Effector CD8-positive, alpha-beta T cell (primary cell): ENCODE measurements at regions not wholly inside any gene's neighbourhood (a gene's known extent, or its start where the extent isn't known, plus 50 kb on each side); places are given as distances from the start of the nearest gene placed in this dataset.
"Not testable (repeated sequence)": the region's sequence is repeated elsewhere in the genome, so short reads cannot be mapped to it uniquely, and the experiment has no call there.

Experiments
- DNase-seq: peaks from one replicate; lab custom pipeline; 2025; lab: John Stamatoyannopoulos, UW

DNA sequence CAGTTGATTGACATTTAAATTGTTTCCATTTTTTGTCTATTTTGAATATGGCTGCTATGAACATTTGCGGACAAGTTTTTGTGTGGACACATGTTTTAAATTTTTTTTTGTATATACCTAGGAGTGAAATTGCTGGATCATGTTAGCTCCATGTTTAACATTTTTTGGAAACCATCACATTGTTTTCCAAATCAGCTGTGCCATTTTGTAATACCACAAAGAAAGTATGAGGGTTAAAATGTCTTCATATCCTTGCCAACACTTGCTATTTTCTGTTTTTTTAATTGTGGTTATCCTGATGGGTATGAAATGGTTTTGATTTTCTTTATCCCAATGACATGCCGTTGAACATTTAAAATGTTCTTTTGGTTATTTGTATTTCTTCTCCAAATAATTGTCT, 52.1 kb downstream of the CARTPT start:
- DNase-seq = no peak

DNA sequence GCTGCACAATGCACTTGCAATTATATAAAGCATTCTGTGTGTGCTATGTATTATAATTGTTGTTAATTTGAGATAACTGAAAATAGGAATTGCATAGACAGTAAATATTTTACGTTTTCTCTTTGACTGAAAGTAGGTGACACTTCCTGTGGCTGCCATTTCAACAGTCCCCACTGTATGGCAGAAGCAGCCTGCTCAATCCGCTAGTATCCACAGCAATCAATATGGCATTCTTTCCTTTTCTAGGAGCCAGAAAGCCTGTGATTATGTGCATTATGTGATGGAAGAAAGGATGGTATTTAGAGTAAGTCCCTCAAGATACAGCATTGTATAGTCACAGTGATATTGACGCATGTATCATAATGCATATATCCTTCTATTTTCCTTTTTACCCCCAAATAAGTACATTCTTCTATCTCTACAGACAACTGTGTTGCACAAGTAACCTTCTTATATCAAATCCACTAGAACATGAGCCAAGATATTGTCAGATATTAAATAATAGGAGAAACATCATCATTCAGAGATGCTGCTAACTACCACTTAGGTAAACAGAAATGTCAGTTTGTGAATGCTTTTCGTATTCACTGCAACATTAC, 59.7 kb downstream of the CARTPT start:
- no peak for DNase-seq

- DNase-seq = no peak
Measured at GRCh38 chr5:71780597-71780996, 61.5 kb downstream of the CARTPT start.

GRCh38 chr5:71782393-71782770, 63.3 kb downstream of the CARTPT start:
- DNase-seq = no peak

DNA sequence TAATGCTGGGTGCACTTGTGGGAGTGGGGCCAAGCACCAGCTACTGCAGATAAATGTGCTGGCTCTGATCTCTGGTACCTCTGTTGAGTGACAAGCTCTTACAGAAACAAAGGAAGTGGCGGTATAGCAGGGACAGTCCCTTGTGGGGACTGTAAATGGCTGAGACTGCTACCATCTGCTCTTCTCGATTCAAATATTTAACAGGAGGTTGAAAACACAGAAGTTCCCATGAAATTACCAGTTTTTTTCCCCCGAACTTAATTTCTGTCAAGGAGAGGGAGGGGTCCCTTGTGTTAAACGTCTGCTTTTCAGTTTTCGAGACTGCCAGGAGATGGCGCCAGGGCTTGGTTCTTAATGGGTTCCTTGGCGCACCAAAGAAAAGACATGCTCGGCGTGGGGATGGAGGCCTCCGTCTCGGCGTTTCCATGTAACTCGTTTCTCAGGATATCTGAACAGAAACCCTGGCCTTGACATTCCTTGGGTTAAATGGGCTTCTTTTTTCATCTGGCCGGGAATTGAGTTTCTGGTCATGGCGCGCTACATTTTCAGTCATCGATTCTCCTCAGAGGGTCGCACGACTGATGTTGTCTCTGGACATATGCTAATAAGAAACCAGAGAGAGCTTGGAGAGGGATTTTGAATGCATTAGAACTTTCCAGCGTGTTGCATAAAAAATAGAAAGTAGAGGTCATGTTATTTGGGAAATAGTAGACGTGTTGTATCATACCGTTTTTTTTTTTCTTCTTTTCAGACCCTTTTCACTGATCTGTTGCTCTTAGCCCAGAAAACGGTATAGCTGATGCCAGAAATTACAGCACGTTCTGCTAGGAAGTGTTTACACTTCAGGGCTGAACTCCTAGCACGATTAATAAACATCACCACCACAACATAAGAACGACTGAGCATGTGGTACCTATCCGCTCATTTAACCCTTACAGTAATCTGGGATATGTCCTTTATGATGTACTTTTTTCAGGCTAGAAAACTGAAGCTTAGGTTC, 64.0 kb downstream of the CARTPT start:
- no peak for DNase-seq

DNA sequence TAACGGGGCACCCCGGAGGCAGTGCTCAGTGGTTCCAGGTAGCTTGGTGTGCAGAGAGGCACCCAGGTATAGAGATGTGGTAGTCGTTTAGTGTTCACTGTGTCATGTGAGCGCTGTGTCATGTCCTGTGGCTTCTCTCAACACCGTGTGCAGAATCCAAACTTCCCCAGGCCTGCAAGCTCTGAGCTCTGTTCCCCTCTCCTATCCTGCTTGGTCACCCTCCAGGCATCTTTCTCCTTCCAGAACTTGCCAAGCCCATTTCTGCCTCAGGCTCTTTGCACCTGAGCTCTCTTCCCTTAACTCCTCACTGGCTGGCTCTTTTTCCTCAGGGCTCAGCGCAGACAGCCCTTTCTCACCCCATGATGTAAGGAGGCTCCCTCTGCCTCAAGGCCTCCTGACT, 64.8 kb downstream of the CARTPT start:
- DNase-seq = no peak

- no peak for DNase-seq
Measured at GRCh38 chr5:71786337-71787055, 67.4 kb downstream of the CARTPT start.

DNA sequence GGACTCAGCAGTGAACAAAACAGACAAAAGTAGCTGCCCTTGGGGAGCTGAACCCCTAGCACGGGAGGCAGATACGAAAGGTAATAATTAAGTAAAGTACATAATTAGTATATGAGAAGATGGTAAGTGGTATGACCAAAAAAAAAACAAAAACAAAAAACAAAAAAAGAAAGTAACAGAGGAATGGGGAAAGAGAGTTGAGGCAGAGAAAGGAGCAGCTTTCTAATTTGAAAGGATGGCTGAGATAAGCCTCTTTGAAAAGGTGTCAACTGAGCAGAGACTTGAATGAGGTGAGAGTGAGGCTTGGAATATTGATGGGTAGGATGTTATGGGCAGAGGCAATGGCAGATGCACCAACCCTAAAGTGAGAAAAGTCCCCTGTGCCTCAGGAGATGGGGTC, 69.7 kb downstream of the CARTPT start:
- DNase-seq = no peak

DNA sequence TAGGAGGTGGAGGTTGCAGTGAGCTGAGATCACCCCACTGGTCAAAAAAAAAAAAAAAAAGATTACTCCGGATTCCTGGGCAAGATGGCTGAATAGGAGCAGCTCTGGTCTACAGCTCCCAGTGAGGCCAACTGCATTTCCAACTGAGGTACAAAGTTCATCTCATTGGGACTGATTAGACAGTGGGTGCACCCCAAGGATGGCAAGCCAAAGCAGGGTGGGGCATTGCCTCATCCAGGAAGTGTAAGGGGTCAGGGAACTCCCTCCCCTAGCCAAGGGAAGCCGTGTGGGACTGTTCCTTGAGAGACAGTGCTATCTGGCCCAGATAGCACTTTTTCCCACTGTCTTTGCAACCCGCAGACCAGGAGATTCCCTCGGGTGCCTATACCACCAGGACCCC, 70.7 kb downstream of the CARTPT start:
- no peak for DNase-seq

DNA sequence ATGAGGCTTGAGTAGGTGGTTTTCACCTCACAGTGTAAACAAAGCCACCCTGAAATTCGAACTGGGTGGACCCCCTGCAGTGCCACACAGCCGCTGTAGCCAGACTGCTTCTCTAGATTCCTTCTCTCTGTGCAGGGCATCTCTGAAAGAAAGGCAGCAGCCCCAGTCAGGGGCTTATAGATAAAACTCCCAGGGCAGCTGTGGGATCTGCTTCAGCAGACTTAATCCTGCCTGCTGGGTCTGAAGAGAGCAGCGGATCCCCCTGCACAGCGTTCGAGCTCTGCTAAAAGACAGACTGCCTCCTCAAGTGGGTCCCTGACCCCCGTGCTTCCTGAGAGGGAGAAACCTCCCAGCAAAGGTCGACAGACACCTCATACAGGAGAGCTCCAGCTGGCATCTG, 71.4 kb downstream of the CARTPT start:
- no peak for DNase-seq

GRCh38 chr5:71792041-71792440, 73.0 kb downstream of the CARTPT start:
- DNase-seq = not testable (repeated sequence)

DNA sequence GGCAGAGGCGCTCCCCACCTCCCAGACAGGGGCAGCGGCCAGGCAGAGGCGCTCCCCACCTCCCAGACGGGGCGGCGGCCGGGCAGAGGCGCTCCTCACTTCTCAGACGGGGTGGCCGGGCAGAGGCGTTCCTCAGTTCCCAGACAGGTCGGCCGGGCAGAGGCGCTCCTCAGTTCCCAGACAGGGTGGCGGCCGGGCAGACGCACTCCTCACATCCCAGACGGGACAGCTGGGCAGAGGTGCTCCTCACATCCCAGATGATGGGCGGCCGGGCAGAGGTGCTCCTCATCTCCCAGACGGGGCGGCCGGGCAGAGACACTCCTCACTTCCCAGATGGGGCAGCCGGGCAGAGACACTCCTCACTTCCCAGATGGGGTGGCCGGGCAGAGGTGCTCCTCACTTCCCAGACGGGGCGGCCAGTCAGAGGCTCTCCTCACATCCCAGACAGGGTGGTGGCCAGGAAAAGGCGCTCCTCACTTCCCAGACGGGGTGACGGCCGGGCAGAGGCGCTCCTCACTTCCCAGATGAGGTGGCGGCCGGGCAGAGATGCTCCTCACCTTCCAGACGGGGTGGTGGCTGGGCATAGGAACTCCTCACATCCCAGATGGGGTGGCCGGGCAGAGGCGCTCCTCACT, 75.1 kb downstream of the CARTPT start:
- no peak for DNase-seq

GRCh38 chr5:71802673-71803072, 83.6 kb downstream of the CARTPT start:
- no peak for DNase-seq

- no peak for DNase-seq
Measured at GRCh38 chr5:71806711-71807110, 87.6 kb downstream of the CARTPT start.

- DNase-seq = no peak
Measured at GRCh38 chr5:71807909-71808308, 88.8 kb downstream of the CARTPT start.

DNA sequence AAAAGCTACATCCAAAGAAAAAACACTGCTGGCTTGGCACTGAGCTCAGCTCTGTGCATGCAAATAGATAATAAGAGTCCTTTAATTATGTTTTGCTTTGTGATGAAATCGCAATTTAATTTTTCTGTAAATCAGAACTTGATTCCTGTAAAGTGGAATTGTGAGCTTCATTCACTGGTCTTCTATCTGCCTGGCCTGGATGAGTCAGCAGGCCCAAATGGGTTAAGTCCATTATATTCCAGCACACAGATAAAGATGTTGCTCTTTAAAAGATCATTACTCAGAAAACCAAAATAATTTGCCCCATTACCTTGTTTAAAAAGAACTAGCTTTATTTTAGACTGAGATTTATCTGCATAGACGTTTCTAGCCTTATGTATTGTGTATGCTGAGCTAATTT, 90.4 kb downstream of the CARTPT start:
- DNase-seq = no peak

GRCh38 chr5:71810023-71810422, 90.9 kb downstream of the CARTPT start:
- DNase-seq = no peak

DNA sequence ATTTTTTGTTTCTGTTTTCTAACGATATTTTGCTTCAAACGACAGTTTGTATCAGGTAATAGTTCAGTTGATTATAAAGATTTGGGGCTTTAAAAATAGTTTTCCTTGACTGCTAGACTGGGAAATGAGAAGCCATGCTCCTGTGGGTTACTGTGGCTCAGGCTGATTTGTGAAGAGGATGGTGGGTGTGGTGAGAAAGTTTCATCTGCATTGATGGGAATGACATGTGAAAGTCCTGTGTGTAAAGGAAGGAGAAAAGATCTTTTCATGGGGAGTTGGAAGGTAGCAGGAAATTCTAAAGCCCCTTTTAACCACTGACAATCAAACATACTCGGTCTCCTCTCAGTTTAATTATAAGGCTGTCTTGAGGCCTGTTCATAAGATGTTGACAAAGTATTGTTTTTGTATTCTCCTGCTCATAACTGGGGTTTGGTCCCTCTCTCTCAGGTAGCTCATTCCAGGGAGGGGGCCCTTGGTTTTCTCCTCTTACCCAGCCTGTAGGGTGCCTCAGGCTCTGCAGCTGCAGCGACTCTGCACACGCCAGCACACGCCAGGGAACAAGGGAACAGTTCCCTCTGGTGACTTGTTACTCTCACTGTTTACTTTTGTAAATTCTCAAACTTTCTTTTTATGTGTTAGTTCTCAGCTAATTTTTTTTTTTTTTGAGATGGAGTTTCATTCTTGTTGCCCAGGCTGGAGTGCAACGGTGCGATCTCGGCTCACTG, 91.6 kb downstream of the CARTPT start:
- DNase-seq = no peak

DNA sequence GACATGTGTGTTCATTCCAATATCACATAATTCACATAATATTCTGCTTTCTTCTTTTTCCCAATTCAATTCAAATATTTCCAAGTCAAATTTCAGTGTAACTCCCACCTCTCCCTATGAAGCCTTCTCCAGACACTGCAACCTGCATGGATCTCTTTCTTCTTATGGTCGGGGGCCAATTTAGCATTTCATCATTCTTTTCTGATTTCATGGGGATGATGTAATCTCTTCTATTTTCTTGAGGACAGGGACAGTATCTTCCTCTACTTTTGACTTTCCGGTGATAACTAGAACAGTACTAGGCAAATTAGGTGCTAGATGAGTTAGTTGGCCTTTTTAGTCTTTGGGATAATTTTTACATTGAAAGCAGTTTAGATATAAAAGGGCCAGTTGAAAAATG, 92.7 kb downstream of the CARTPT start:
- DNase-seq = no peak

GRCh38 chr5:71816307-71816706, 97.2 kb downstream of the CARTPT start:
- no peak for DNase-seq

DNA sequence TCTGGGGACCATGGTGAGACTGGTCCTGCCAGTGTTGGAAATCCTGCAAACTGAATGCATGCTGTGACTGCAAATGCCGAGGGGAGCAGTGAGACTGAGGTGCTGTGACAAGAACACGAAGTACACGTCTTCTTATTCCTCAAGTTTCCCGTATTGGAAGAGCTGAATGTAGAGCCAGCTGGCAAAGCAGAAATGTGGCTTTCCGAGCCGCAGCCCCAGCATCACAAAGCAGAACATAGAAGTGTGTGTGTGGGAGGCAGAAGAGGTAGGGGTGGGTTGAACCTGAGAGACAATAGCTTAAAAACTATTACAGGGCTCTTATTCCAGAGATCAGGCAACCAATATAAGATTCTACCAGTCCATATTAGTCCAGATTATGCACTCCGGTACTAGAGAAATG, 98.8 kb downstream of the CARTPT start:
- DNase-seq = no peak

DNA sequence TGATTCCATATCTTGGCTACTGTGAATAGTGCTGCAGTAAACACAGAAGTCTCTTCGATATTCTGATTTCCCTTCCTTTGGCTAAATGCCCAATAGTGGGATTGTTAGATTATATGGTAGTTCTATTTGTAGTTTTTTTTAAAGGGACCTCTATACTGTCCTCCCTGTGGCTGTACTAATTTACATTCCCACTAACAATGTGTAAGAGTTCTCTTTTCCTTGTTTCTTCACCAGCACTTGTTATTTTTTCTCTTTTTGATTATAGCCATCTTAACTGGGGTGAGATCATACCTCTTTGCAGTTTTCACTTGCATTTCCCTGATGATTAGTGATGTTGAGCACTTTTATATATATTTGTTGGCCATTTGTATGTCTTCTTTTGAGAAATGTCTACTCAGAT, 102.0 kb downstream of the CARTPT start:
- DNase-seq = no peak
